ENCODE measurements at regions not wholly inside any gene's neighbourhood (a gene's known extent, or its start where the extent isn't known, plus 50 kb on each side); places are given as distances from the start of the nearest gene placed in this dataset.
A peak's percentile ranks its signal among the peaks of the same experiment; 100 is the strongest.

GRCh38 chr1:100631015-100631551, 88.5 kb upstream of the VCAM1 start:
- Histone ChIP-seq H3K14ac (replicated peaks; ENCODE audit: low read depth, low read length) (peak overlapping the region; percentile 58), H2BK15ac (ENCODE audit: low read depth, low read length) (peak overlapping the region; percentile 64), H3K9me1 (ENCODE audit: insufficient read depth, low read length) (peaks cover 4% of the 10 kb centered on the region; the same call in 1 of the 2 replicates), H3K4me3 (ENCODE audit: insufficient read depth, low read depth, low read length) (no peak overlapping the region), H4K8ac (ENCODE audit: low read depth in 2 of 2, low read length in 2 of 2) (peak overlapping the region in 1 of 2 experiments; percentile 78; a peak in 2 of 4 replicates), H4K91ac (ENCODE audit: insufficient read depth, low read depth, low read length) (peak overlapping the region; percentile 79), H3K79me1 (ENCODE audit: low read depth in 1 of 2, low read length in 2 of 2) (no peaks in the 10 kb centered on the region), H2BK120ac (ENCODE audit: low read depth, low read length) (peak overlapping the region; percentile 81), H2BK5ac (ENCODE audit: low read depth, low read length, poor library complexity, severe bottlenecking) (peak overlapping the region; percentile 82), H3K9me3 (ENCODE audit: control insufficient read depth, insufficient read depth, low read length) (peaks cover 4% of the 10 kb centered on the region; the same call in 1 of the 2 replicates), H3K23ac (ENCODE audit: low read depth, low read length) (no peak overlapping the region), H3K27me3 (ENCODE audit: control insufficient read depth, insufficient read depth, low read length) (no peaks in the 10 kb centered on the region), H4K20me1 (ENCODE audit: insufficient read depth, low read length) (no peaks in the 10 kb centered on the region), H2AK9ac (replicated peaks; ENCODE audit: low read depth, low read length, poor library complexity) (peak overlapping the region; percentile 58), H3K27ac (ENCODE audit: insufficient read depth, low read length) (peak overlapping the region; percentile 24; the same call in 1 of the 2 replicates), H3K4me2 (ENCODE audit: low read depth, low read length) (no peak overlapping the region; the same call in 1 of the 2 replicates), H2AK5ac (ENCODE audit: low read depth, low read length) (peak overlapping the region; percentile 61; the same call in 1 of the 2 replicates), H4K5ac (ENCODE audit: low read depth, low read length) (no peak overlapping the region; the same call in 1 of the 2 replicates), H3K56ac (ENCODE audit: extremely low read depth, insufficient read depth, low read length) (no peak overlapping the region), H3K4ac (ENCODE audit: low read depth, low read length) (peak overlapping the region; percentile 73), H2BK20ac (ENCODE audit: low read depth, low read length) (peak overlapping the region; percentile 76), H2AFZ (replicated peaks; ENCODE audit: low read length, poor library complexity) (peak overlapping the region; percentile 28), H3K4me1 (ENCODE audit: control insufficient read depth, insufficient read depth, low read length) (peaks cover 15% of the 10 kb centered on the region), H3K9ac (ENCODE audit: low read depth, low read length) (no peak overlapping the region), H3K18ac (ENCODE audit: low read depth, low read length) (peak overlapping the region; percentile 8; the same call in 1 of the 2 replicates), H3K36me3 (ENCODE audit: control insufficient read depth, insufficient read depth, low read length) (no peaks in the 10 kb centered on the region)
- ChIA-PET CTCF (interaction anchor here (1.5 to 1.6 kb wide), 2 partner anchors 11 to 164 kb away, joined by 4 read pairs; no protein-coding TSS in a partner anchor), POLR2A (ENCODE audit: unreplicated experiment) (no interaction called here)
- intact Hi-C loops (cut with micrococcal nuclease): no loop called here
- ATAC-seq (ENCODE audit: low read depth) (peak; percentile 78), DNase-seq (peak; percentile 95)
- in situ Hi-C loops (cut with MboI; ENCODE audit: low sequenced_read_pairs): no loop called here
- TF ChIP-seq FOS (IDR thresholded peaks at IDR 0.05; ENCODE audit: low read depth, low read length) (peak; percentile 18; the same call in 1 of the 2 replicates), BHLHE40 (IDR thresholded peaks at IDR 0.05; ENCODE audit: low read depth, low read length) (peak; percentile 14; the same call in 1 of the 2 replicates), CEBPB (IDR thresholded peaks at IDR 0.05; ENCODE audit: low read depth, low read length) (peak; percentile 94), CTCF (conservative IDR thresholded peaks at IDR 0.05; ENCODE audit: low read depth, low read length) (no peak), NFE2L2 (IDR thresholded peaks at IDR 0.05; ENCODE audit: low read depth, low read length) (no peak), RFX5 (IDR thresholded peaks at IDR 0.05; ENCODE audit: low read depth, low read length) (no peak), RAD21 (IDR thresholded peaks at IDR 0.05; ENCODE audit: low read length) (peak; percentile 6; the same call in 1 of the 2 replicates)
- WGBS, 2 experiments (ENCODE audit: extremely low coverage in 2 of 2, insufficient read length in 1 of 2): 0% methylated on average over 1 of the region's 4 CpGs; no CpG with 5 or more reads in 1 of the 2 experiments
- dilution Hi-C loops (cut with HindIII; ENCODE audit: low sequenced_read_pairs, unreplicated experiment): no loop called here
- BruUV-seq (replicated peaks): no TSS peak
